Smooth muscle cell (in vitro differentiated cells): ENCODE measurements at regions not wholly inside any gene's neighbourhood (a gene's known extent, or its start where the extent isn't known, plus 50 kb on each side); places are given as distances from the start of the nearest gene placed in this dataset.
"Not testable (repeated sequence)": the region's sequence is repeated elsewhere in the genome, so short reads cannot be mapped to it uniquely, and the experiment has no call there.

Experiments
- DNase-seq: peaks from one replicate; lab custom pipeline; 2025; ENCODE audit not compliant: unreplicated experiment; lab: John Stamatoyannopoulos, UW
- H2AFZ ChIP-seq: fragments of 200-600 bp; sonication (generic); 2 replicates; pipeline ENCODE4 v1.6.0; 2016; ENCODE audit warnings: antibody characterized with exemption, low read depth, mild to moderate bottlenecking
- H3F3A ChIP-seq: fragments of 200-600 bp; sonication (generic); 2 replicates; pipeline ENCODE4 v1.6.0; 2017; ENCODE audit warnings: antibody characterized with exemption, low read depth
- H3K27ac ChIP-seq: fragments of 200-600 bp; sonication (generic); 2 replicates; pipeline ENCODE4 v1.5.1; 2016; ENCODE audit warnings: low read depth, mild to moderate bottlenecking
- H3K27me3 ChIP-seq: fragments of 200-600 bp; sonication (generic); 2 replicates; pipeline ENCODE4 v1.6.1; 2016; ENCODE audit warnings: low read depth, mild to moderate bottlenecking
- H3K36me3 ChIP-seq: fragments of 200-600 bp; sonication (generic); 2 replicates; pipeline ENCODE4 v1.5.1; 2016; ENCODE audit warnings: low read depth
- H3K4me1 ChIP-seq: fragments of 200-600 bp; sonication (generic); 2 replicates; pipeline ENCODE4 v1.5.1; 2016; ENCODE audit warnings: low read depth
- H3K4me2 ChIP-seq: fragments of 200-600 bp; sonication (generic); 2 replicates; pipeline ENCODE4 v1.6.0; 2016; ENCODE audit warnings: mild to moderate bottlenecking
- H3K4me3 ChIP-seq: fragments of 200-600 bp; sonication (generic); 2 replicates; pipeline ENCODE4 v1.5.1; 2016; ENCODE audit warnings: mild to moderate bottlenecking
- H3K79me2 ChIP-seq: fragments of 200-600 bp; sonication (generic); 2 replicates; pipeline ENCODE4 v1.6.0; 2016; ENCODE audit warnings: low read depth, mild to moderate bottlenecking
- H3K9ac ChIP-seq: fragments of 200-600 bp; sonication (generic); 2 replicates; pipeline ENCODE4 v1.6.0; 2016; ENCODE audit warnings: low read depth
- H3K9me3 ChIP-seq: fragments of 200-600 bp; sonication (generic); replicated peaks from 2 replicates; pipeline ENCODE4 v1.5.1; 2016; ENCODE audit warnings: low read depth
- H4K20me1 ChIP-seq: fragments of 200-600 bp; sonication (generic); 2 replicates; pipeline ENCODE4 v1.6.0; 2016; ENCODE audit warnings: low read depth
- WGBS: methylation state at CpG from one replicate; pipeline ENCODE4 v1.1.7; 2016; ENCODE audit warnings: low lambda C conversion rate; 5-methylcytosine and 5-hydroxymethylcytosine counted together
- TF ChIP-seq, protein P1 (sequence below): fragments of 200-600 bp; sonication (generic); IDR thresholded peaks from 2 replicates; pipeline ENCODE4 v1.5.1; 2017; ENCODE audit warnings: borderline replicate concordance, mild to moderate bottlenecking, antibody characterized with exemption; ENCODE audit not compliant: insufficient read depth, poor library complexity, severe bottlenecking

DNA sequence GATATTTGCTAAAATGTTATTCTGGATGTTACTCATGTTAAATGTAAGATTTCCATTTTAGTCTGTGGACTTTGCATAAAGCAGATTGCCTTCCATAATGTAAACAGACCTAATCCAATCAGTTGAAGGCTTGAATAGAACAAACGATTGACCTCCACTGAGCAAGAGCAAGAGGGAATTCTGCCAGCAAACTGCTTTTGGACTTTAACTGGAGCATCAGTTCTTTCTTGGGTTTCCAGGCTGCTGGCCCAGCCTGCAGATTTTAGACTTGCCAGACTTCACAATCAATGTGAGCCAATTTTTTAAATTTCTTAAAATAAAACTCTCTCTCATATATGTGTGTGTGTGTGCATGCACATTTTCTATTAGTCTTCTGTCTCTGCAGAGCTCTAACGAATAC, 1248.8 kb downstream of the ADGRL3 start:
- Histone ChIP-seq H3K4me2 (no peak overlapping the region), H3K27me3 (no peaks in the 10 kb centered on the region), H3K79me2 (no peaks in the 10 kb centered on the region), H3K27ac (no peak overlapping the region), H3K4me3 (no peak overlapping the region), H3F3A (no peaks in the 10 kb centered on the region), H3K9me3 (no peaks in the 10 kb centered on the region), H3K4me1 (no peaks in the 10 kb centered on the region), H3K36me3 (no peaks in the 10 kb centered on the region), H3K9ac (no peak overlapping the region), H4K20me1 (no peaks in the 10 kb centered on the region), H2AFZ (no peak overlapping the region)
- TF ChIP-seq, protein P1, sequence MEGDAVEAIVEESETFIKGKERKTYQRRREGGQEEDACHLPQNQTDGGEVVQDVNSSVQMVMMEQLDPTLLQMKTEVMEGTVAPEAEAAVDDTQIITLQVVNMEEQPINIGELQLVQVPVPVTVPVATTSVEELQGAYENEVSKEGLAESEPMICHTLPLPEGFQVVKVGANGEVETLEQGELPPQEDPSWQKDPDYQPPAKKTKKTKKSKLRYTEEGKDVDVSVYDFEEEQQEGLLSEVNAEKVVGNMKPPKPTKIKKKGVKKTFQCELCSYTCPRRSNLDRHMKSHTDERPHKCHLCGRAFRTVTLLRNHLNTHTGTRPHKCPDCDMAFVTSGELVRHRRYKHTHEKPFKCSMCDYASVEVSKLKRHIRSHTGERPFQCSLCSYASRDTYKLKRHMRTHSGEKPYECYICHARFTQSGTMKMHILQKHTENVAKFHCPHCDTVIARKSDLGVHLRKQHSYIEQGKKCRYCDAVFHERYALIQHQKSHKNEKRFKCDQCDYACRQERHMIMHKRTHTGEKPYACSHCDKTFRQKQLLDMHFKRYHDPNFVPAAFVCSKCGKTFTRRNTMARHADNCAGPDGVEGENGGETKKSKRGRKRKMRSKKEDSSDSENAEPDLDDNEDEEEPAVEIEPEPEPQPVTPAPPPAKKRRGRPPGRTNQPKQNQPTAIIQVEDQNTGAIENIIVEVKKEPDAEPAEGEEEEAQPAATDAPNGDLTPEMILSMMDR = no peak
- no peak for DNase-seq
- 63% methylated on average over 2 of the region's 2 CpGs for WGBS

DNA sequence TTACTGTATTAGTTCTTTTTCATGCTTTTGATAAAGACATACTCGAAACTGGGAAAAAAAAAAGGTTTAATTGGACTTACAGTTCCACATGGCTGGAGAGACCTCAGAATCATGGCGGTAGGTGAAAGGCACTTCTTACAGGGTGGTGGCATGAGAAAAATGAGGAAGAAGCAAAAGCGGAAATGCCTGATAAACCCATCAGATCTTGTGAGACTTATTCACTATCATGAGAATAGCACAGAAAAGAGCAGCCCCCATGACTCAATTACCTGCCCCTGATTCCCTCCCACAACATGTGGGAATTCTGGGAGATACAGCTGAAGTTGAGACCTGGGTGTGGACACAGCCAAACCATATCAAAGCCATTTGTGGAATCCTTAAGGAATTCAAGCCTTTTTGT, 1238.9 kb downstream of the ADGRL3 start:
- Histone ChIP-seq H3K79me2 (no peaks in the 10 kb centered on the region), H3K9me3 (no peaks in the 10 kb centered on the region), H3K4me3 (no peak overlapping the region), H3K27ac (no peak overlapping the region), H2AFZ (no peak overlapping the region), H3F3A (no peaks in the 10 kb centered on the region), H4K20me1 (no peaks in the 10 kb centered on the region), H3K36me3 (no peaks in the 10 kb centered on the region), H3K9ac (no peak overlapping the region), H3K27me3 (no peaks in the 10 kb centered on the region), H3K4me1 (no peaks in the 10 kb centered on the region), H3K4me2 (no peak overlapping the region)
- no peak for DNase-seq
- WGBS = 68% methylated on average over 3 of the region's 3 CpGs
- TF ChIP-seq, protein P1 = no peak

DNA sequence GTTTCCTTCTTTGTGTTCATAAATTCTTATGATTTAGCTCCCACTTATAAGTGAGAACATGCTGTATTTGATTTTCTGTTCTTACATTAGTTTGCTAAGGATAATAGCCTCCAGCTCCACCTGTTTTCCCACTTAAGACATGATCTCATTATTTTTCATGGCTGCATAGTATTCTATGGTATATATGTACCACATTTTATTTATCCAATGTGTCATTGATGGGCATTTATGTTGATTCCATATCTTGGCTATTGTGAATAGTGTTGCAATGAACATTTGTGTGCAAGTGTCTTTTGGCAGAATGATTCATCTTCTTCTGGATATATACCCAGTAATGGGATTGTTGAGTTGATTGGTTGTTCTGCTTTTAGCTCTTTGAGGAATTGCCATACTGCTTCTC, 1234.8 kb downstream of the ADGRL3 start:
- Histone ChIP-seq H4K20me1 (no peaks in the 10 kb centered on the region), H3K4me3 (no peak overlapping the region), H3K27me3 (no peaks in the 10 kb centered on the region), H3K4me2 (no peak overlapping the region), H3K4me1 (no peaks in the 10 kb centered on the region), H2AFZ (no peak overlapping the region), H3K9ac (no peak overlapping the region), H3F3A (no peaks in the 10 kb centered on the region), H3K79me2 (no peaks in the 10 kb centered on the region), H3K27ac (no peak overlapping the region), H3K36me3 (no peaks in the 10 kb centered on the region), H3K9me3 (no peaks in the 10 kb centered on the region)
- TF ChIP-seq, protein P1 = no peak
- no peak for DNase-seq

DNA sequence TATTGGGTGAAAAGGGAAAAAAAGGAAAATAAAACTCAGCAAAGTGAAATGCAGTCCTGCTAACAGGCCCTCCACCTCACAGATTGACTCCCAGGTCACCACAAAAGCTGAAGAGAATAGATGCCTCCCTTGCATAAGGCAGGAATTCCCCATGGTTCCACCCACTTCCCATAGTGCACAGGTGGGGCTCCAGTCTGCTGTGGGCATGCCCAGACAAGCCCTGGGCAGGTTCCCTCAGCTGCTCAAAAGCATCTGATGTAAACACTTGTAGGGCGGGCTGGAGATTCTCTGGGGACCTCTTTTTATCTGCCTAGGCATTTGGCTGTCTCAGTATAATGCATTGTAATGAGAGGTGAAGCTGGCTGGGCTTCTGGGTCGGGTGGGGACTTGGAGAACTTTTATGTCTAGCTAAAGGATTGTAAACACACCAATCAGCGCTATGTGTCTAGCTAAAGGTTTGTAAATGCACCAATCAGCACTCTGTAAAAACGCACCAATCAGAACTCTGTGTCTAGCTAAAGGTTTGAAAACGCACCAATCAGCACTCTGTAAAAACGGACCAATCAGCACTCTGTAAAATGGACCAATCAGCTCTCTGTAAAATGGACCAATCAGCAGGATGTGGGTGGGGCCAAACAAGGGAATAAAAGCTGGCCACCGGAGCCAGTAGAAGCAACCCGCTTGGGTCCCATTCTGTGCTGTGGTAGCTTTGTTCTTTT, 1231.5 kb downstream of the ADGRL3 start:
- H3K9me3 ChIP-seq, H3K4me3 ChIP-seq, H3K27ac ChIP-seq, H2AFZ ChIP-seq, H3K79me2 ChIP-seq, H3K4me2 ChIP-seq, H3F3A ChIP-seq, H3K9ac ChIP-seq, H3K27me3 ChIP-seq, H4K20me1 ChIP-seq, H3K4me1 ChIP-seq, DNase-seq, H3K36me3 ChIP-seq: not testable (repeated sequence)
- 99% methylated on average over 8 of the region's 8 CpGs for WGBS
